HEK293 (cell line): ENCODE measurements at regions not wholly inside any gene's neighbourhood (a gene's known extent, or its start where the extent isn't known, plus 50 kb on each side); places are given as distances from the start of the nearest gene placed in this dataset.
"Not testable (repeated sequence)": the region's sequence is repeated elsewhere in the genome, so short reads cannot be mapped to it uniquely, and the experiment has no call there.

ENCODE experiments used
- CTCF ChIA-PET: fragments of 350-600 bp; formaldehyde crosslinking; extraction: SDS; loops from one replicate; lab custom pipeline; 2021; ENCODE audit warnings: antibody characterized with exemption; lab: Yijun Ruan, JAX
- POLR2A ChIA-PET: fragments of 300-600 bp; formaldehyde crosslinking; extraction: SDS; loops from one replicate; lab custom pipeline; 2020; ENCODE audit warnings: antibody characterized with exemption, inconsistent platforms; lab: Yijun Ruan, JAX
- H3K27ac ChIP-seq: fragments of 200-500 bp; sonication (Bioruptor generic); 2 replicates; pipeline ENCODE4 v1.5.1; 2014; ENCODE audit warnings: low read depth, low read length, control low read depth, inconsistent platforms; ENCODE audit errors: extremely low read depth
- H3K36me3 ChIP-seq, 2 experiments: fragments of 200-500 bp in 1 of 2; sonication (Bioruptor generic) in 1 of 2; 1 replicate in 1 of 2; 2 replicates in 1 of 2; pipeline ENCODE4 v1.5.1; 2014 to 2017; ENCODE audit warnings: inconsistent platforms in 2 of 2, low read length in 2 of 2; ENCODE audit not compliant: control insufficient read depth in 2 of 2, insufficient read depth in 1 of 2
- H3K4me1 ChIP-seq: fragments of 200-500 bp; sonication (Bioruptor generic); 2 replicates; pipeline ENCODE4 v1.5.1; 2014; ENCODE audit warnings: mild to moderate bottlenecking, low read length, inconsistent platforms; ENCODE audit not compliant: control insufficient read depth, insufficient read depth
- H3K4me3 ChIP-seq: 2 replicates; pipeline ENCODE4 v1.5.1; 2011; ENCODE audit warnings: low read depth, mild to moderate bottlenecking, control low read depth, low read length, moderate library complexity
- H3K9me3 ChIP-seq: fragments of 200-500 bp; sonication (Bioruptor generic); 2 replicates; pipeline ENCODE4 v1.5.1; 2014; ENCODE audit warnings: low read depth, low read length, inconsistent platforms; ENCODE audit not compliant: control insufficient read depth, insufficient read depth
- AEBP2 ChIP-seq: fragments of 450-650 bp; formaldehyde crosslinking; IDR thresholded peaks from 2 replicates; pipeline ENCODE4 v1.5.1; 2016; ENCODE audit warnings: missing biosample characterization, missing genetic modification characterization, borderline replicate concordance
- PBX3 ChIP-seq: sonication (generic); formaldehyde crosslinking; IDR thresholded peaks from 2 replicates; pipeline ENCODE4 v1.8.1; 2022; ENCODE audit warnings: mild to moderate bottlenecking, moderate library complexity, missing genetic modification reagents
- ZNF24 ChIP-seq: fragments of 450-650 bp; formaldehyde crosslinking; IDR thresholded peaks from 2 replicates; pipeline ENCODE4 v1.5.1; 2016; ENCODE audit warnings: missing biosample characterization, missing genetic modification characterization
- ZNF26 ChIP-seq: fragments of 450-650 bp; formaldehyde crosslinking; IDR thresholded peaks from 2 replicates; pipeline ENCODE4 v1.5.1; 2016; ENCODE audit warnings: missing biosample characterization, missing genetic modification characterization
- ZNF292 ChIP-seq: fragments of 450-650 bp; formaldehyde crosslinking; IDR thresholded peaks from 2 replicates; pipeline ENCODE4 v1.5.1; 2016; ENCODE audit warnings: low read depth, missing biosample characterization, missing genetic modification characterization, borderline replicate concordance
- ZNF423 ChIP-seq: fragments of 450-650 bp; formaldehyde crosslinking; IDR thresholded peaks from 2 replicates; pipeline ENCODE4 v1.5.1; 2016; ENCODE audit warnings: missing biosample characterization, missing genetic modification characterization
- ZNF510 ChIP-seq: fragments of 450-650 bp; formaldehyde crosslinking; IDR thresholded peaks from 2 replicates; pipeline ENCODE4 v1.5.1; 2018; ENCODE audit warnings: mild to moderate bottlenecking, missing genetic modification characterization, missing biosample characterization; ENCODE audit not compliant: insufficient replicate concordance
- ZNF624 ChIP-seq: fragments of 450-650 bp; formaldehyde crosslinking; IDR thresholded peaks from 2 replicates; pipeline ENCODE4 v1.5.1; 2017; ENCODE audit warnings: missing biosample characterization, missing genetic modification characterization
- ZNF654 ChIP-seq: fragments of 450-650 bp; formaldehyde crosslinking; IDR thresholded peaks from 2 replicates; pipeline ENCODE4 v1.5.1; 2016; ENCODE audit warnings: low read depth, missing biosample characterization, missing genetic modification characterization
- ZNF660 ChIP-seq: fragments of 450-650 bp; IDR thresholded peaks from 2 replicates; pipeline ENCODE4 v1.5.1; 2018; ENCODE audit warnings: missing biosample characterization, mild to moderate bottlenecking, missing genetic modification characterization
- ZNF677 ChIP-seq: fragments of 450-650 bp; IDR thresholded peaks from 2 replicates; pipeline ENCODE4 v1.5.0; 2018; ENCODE audit warnings: missing biosample characterization, mild to moderate bottlenecking, missing genetic modification characterization, moderate library complexity

- Histone ChIP-seq H3K27ac (no peak overlapping the region), H3K9me3 (no peaks in the 10 kb centered on the region), H3K4me1 (no peaks in the 10 kb centered on the region), H3K36me3 (no peaks in the 10 kb centered on the region), H3K4me3 (no peak overlapping the region)
- no peak for TF ChIP-seq ZNF292 (tag by site-specific recombination)
- no peak for TF ChIP-seq ZNF24
- TF ChIP-seq ZNF624: no peak
- no peak for TF ChIP-seq ZNF26 (tag by site-specific recombination)
- no peak for TF ChIP-seq ZNF510 (tag by site-specific recombination)
- no peak for TF ChIP-seq PBX3 (CRISPR knock-in tag)
- no peak for TF ChIP-seq ZNF423
- no peak for TF ChIP-seq ZNF654 (tag by site-specific recombination)
- TF ChIP-seq AEBP2 (tag by site-specific recombination): no peak
- TF ChIP-seq ZNF660 (tag by site-specific recombination): no peak
- CTCF ChIA-PET: no interaction called here
- POLR2A ChIA-PET: no interaction called here
These were observed 129.9 kb downstream of the KBTBD2 start for GRCh38 chr7:32761451-32762205.

GRCh38 chr7:32760755-32761154, 130.8 kb downstream of the KBTBD2 start:
- CTCF ChIA-PET, H3K9me3 ChIP-seq, H3K36me3 ChIP-seq, H3K4me3 ChIP-seq, H3K27ac ChIP-seq, H3K4me1 ChIP-seq, POLR2A ChIA-PET: not testable (repeated sequence)

- peak; percentile 98 for TF ChIP-seq ZNF677 (tag by site-specific recombination)
- TF ChIP-seq, all 188 proteins: peak for 1; not testable (repeated sequence) for 187
- H3K36me3 ChIP-seq, POLR2A ChIA-PET, H3K4me1 ChIP-seq, H3K9me3 ChIP-seq, H3K4me3 ChIP-seq, H3K27ac ChIP-seq: not testable (repeated sequence)
- CTCF ChIA-PET: interaction anchor here (0.8 to 1.2 kb wide), 2 partner anchors 41 to 87 kb away, joined by 4 to 5 read pairs; no protein-coding TSS in a partner anchor
These were observed 131.7 kb downstream of the KBTBD2 start for GRCh38 chr7:32759859-32760258.

GRCh38 chr7:32753872-32754271, 137.7 kb downstream of the KBTBD2 start:
- H3K4me1 ChIP-seq, POLR2A ChIA-PET, H3K27ac ChIP-seq, H3K36me3 ChIP-seq, CTCF ChIA-PET, H3K9me3 ChIP-seq, H3K4me3 ChIP-seq: not testable (repeated sequence)
